Liver (tissue), 3 donors: ENCODE measurements at regions not wholly inside any gene's neighbourhood (a gene's known extent, or its start where the extent isn't known, plus 50 kb on each side); places are given as distances from the start of the nearest gene placed in this dataset.

Experiments used
- ATF3 ChIP-seq: IDR thresholded peaks from 2 replicates; pipeline ENCODE4 v1.6.1; 2016; ENCODE audit warnings: antibody characterized with exemption
- HNF4G ChIP-seq: IDR thresholded peaks from 2 replicates; pipeline ENCODE4 v1.6.1; 2016; ENCODE audit warnings: antibody characterized with exemption
- NR2F2 ChIP-seq: IDR thresholded peaks from 2 replicates; pipeline ENCODE4 v1.6.1; 2016; ENCODE audit warnings: antibody characterized with exemption
- RAD21 ChIP-seq, 2 donors: IDR thresholded peaks; 2 replicates each; pipeline ENCODE4 v1.6.1; 2016; ENCODE audit warnings: antibody characterized with exemption in 2 of 2, mild to moderate bottlenecking in 2 of 2
- RXRA ChIP-seq, 2 donors: IDR thresholded peaks; 2 replicates each; pipeline ENCODE4 v1.6.1; 2017 to 2018; ENCODE audit warnings: antibody characterized with exemption in 2 of 2, mild to moderate bottlenecking in 1 of 2
- SP1 ChIP-seq: IDR thresholded peaks from 2 replicates; pipeline ENCODE4 v1.6.1; 2018; ENCODE audit warnings: antibody characterized with exemption, mild to moderate bottlenecking
- YY1 ChIP-seq: IDR thresholded peaks from 2 replicates; pipeline ENCODE4 v1.6.1; 2016; ENCODE audit warnings: antibody characterized with exemption, mild to moderate bottlenecking
- TF ChIP-seq, protein P1 (sequence below): fragments of 150-350 bp; IDR thresholded peaks from 2 replicates; pipeline ENCODE4 v1.5.1; 2017; ENCODE audit warnings: improper control_type of control experiment, low read depth, low read length; ENCODE audit not compliant: missing input control
- TF ChIP-seq, protein P2 (sequence below): IDR thresholded peaks from 2 replicates; pipeline ENCODE4 v1.6.1; 2016; ENCODE audit warnings: antibody characterized with exemption, mild to moderate bottlenecking
- TF ChIP-seq, protein P3 (sequence below): IDR thresholded peaks from 2 replicates; pipeline ENCODE4 v1.6.1; 2016; ENCODE audit warnings: antibody characterized with exemption
- TF ChIP-seq, protein P4 (sequence below): IDR thresholded peaks from 2 replicates; pipeline ENCODE4 v1.6.1; 2016; ENCODE audit warnings: antibody characterized with exemption
- donor health status: healthy.
- donor health status: healthy.

DNA sequence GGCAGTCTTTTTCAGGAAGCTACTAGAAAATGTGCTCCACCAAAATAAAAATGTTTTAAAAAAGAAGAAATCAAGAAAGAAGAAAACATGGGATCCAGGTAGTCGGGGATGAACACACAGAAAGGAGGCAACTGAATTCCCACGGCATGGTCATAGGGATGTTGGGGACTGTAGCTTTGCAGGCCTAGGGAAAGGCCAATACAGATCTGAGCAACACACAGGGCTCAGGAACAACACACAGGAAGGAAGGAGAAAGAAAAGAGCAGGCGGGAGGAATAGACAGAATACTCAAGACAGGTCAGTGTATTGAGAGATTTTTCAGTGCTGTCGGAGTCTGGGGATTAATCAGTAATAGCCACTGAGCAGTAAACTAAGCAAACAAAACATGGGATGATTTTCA is 142.7 kb upstream of the SYT6 start:
- TF ChIP-seq, protein P1, sequence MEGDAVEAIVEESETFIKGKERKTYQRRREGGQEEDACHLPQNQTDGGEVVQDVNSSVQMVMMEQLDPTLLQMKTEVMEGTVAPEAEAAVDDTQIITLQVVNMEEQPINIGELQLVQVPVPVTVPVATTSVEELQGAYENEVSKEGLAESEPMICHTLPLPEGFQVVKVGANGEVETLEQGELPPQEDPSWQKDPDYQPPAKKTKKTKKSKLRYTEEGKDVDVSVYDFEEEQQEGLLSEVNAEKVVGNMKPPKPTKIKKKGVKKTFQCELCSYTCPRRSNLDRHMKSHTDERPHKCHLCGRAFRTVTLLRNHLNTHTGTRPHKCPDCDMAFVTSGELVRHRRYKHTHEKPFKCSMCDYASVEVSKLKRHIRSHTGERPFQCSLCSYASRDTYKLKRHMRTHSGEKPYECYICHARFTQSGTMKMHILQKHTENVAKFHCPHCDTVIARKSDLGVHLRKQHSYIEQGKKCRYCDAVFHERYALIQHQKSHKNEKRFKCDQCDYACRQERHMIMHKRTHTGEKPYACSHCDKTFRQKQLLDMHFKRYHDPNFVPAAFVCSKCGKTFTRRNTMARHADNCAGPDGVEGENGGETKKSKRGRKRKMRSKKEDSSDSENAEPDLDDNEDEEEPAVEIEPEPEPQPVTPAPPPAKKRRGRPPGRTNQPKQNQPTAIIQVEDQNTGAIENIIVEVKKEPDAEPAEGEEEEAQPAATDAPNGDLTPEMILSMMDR, result no peak
- TF ChIP-seq, protein P2, sequence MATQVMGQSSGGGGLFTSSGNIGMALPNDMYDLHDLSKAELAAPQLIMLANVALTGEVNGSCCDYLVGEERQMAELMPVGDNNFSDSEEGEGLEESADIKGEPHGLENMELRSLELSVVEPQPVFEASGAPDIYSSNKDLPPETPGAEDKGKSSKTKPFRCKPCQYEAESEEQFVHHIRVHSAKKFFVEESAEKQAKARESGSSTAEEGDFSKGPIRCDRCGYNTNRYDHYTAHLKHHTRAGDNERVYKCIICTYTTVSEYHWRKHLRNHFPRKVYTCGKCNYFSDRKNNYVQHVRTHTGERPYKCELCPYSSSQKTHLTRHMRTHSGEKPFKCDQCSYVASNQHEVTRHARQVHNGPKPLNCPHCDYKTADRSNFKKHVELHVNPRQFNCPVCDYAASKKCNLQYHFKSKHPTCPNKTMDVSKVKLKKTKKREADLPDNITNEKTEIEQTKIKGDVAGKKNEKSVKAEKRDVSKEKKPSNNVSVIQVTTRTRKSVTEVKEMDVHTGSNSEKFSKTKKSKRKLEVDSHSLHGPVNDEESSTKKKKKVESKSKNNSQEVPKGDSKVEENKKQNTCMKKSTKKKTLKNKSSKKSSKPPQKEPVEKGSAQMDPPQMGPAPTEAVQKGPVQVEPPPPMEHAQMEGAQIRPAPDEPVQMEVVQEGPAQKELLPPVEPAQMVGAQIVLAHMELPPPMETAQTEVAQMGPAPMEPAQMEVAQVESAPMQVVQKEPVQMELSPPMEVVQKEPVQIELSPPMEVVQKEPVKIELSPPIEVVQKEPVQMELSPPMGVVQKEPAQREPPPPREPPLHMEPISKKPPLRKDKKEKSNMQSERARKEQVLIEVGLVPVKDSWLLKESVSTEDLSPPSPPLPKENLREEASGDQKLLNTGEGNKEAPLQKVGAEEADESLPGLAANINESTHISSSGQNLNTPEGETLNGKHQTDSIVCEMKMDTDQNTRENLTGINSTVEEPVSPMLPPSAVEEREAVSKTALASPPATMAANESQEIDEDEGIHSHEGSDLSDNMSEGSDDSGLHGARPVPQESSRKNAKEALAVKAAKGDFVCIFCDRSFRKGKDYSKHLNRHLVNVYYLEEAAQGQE, result no peak
- TF ChIP-seq, protein P3, sequence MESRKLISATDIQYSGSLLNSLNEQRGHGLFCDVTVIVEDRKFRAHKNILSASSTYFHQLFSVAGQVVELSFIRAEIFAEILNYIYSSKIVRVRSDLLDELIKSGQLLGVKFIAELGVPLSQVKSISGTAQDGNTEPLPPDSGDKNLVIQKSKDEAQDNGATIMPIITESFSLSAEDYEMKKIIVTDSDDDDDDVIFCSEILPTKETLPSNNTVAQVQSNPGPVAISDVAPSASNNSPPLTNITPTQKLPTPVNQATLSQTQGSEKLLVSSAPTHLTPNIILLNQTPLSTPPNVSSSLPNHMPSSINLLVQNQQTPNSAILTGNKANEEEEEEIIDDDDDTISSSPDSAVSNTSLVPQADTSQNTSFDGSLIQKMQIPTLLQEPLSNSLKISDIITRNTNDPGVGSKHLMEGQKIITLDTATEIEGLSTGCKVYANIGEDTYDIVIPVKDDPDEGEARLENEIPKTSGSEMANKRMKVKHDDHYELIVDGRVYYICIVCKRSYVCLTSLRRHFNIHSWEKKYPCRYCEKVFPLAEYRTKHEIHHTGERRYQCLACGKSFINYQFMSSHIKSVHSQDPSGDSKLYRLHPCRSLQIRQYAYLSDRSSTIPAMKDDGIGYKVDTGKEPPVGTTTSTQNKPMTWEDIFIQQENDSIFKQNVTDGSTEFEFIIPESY, result no peak
- no peak for TF ChIP-seq RXRA (IDR thresholded peaks at IDR 0.05)
- TF ChIP-seq, protein P4, sequence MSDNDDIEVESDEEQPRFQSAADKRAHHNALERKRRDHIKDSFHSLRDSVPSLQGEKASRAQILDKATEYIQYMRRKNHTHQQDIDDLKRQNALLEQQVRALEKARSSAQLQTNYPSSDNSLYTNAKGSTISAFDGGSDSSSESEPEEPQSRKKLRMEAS, result no peak
- no peak for TF ChIP-seq ATF3
- no peak for TF ChIP-seq YY1
- TF ChIP-seq HNF4G, result no peak
- TF ChIP-seq SP1, result no peak
- no peak for TF ChIP-seq NR2F2
- TF ChIP-seq RAD21 (IDR thresholded peaks at IDR 0.05), result no peak
